Hematopoietic multipotent progenitor cell (in vitro differentiated cells): ENCODE measurements at regions not wholly inside any gene's neighbourhood (a gene's known extent, or its start where the extent isn't known, plus 50 kb on each side); places are given as distances from the start of the nearest gene placed in this dataset.

Experiments used
- DNase-seq, 3 donors: peaks; one replicate each; pipeline ENCODE4 v3.0.0-alpha.2; 2011 to 2015; ENCODE audit warnings: low read depth in 2 of 3, low spot score in 2 of 3

DNA sequence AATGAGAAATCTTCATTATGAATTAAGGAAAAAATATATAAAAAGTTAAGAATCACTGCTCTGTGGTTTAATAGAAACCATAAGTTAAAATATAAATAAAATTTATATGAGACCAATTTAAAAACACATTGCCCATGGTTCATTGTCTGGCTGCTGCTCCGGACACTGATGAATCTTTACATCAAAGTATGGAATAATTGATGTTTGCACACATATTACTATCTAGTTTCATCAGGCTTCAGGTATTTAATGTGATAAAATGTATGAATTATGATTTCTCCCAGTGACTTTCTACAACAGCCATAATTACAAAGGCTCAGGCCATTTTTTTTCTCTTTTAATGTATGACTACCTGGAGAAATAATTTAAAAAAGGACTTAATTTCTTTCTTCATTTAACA, 599.1 kb upstream of the PRMT6 start:
- no peak for DNase-seq

DNA sequence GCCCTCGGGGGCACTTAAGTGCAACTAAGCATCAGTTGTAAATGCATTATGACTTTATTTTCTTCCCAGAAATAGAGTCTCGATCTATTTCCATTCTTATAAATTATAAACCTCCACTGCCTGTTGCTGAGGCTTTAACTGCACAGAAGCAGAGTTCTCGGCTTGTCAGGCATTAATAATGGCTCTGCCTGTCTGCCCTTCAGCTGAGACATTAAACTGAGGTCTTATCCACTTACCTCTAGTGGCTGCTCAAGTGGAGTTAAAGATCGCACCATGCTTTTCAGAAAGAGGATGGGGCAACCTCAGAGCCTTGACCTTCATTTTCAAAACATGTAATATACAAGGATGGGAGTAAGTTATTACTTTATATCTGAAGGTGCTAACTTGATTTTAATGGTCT, 597.6 kb upstream of the PRMT6 start:
- DNase-seq = no peak

DNA sequence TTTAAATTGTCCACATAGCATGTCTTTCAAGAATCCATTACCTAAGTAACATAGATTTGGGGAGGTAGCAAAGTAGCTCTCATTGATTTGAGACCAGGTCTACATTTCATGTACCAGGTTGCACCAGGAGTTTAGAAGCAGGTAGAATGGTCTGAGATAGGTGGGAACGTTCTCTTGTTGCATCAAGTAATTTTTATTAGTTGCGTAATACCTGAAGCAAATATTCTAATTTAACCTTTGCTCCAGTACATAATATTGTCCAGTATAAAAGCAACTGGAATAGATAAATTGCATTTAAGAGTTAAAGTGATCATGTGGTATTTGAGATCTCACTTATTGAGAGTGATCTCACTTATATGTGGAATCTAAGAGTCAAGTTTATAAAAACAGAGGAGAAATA, 597.1 kb upstream of the PRMT6 start:
- DNase-seq = no peak

DNA sequence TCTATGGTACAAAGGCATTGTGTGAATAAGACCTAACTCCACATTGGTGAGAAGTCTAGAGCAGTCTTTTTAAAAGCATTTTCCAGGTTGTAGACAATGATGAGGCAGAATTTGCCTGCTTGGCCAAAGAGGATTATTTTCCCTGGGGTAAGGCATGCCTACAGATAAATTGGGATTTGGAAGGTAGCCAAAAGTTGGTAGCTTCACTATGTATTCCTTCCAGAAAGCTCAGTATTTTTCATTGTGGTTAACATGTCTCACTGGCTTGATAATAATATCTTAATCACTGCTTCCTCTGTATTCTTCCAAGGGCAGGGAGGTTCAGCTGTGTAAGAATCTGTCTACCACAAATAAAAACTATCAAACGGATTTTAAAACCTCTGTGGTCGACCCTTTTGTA, 590.8 kb upstream of the PRMT6 start:
- no peak for DNase-seq

DNA sequence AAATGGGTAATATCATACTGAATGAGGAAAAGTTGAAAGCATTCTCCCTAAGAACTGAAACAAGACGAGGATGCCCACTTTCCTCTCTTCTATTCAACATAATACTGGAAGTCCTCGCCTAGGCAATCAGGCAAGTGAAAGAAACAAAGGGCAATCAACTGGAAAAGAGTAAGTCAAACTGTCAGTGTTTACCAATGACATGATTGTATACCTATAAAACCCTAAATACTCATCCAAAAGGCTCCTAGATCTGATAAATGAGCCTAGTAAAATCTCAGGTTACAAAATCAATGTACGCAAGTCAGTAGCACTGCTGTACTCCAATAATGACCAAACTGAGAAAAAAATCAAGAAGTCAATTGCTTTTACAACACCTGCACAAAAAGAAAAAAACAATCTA, 575.8 kb upstream of the PRMT6 start:
- DNase-seq = no peak

DNA sequence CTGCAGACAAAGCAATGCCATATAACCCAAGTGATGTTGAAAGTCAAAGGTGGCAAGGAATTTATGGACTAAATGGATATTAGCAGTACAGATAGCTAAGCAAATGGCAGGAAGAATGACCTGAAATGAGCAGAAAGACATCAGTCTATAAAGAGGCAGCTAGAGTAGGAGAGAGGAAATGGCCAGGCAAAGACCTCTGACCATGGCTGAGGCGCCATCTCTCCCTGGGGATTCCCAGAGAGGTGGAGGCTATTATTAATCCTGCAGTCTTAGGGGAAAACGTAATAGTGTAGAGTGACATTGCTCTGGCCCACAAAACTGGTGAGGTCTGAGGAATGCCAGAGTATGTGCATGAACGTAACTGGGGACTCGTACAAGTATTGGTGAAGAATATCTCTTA, 563.6 kb upstream of the PRMT6 start:
- DNase-seq = no peak

DNA sequence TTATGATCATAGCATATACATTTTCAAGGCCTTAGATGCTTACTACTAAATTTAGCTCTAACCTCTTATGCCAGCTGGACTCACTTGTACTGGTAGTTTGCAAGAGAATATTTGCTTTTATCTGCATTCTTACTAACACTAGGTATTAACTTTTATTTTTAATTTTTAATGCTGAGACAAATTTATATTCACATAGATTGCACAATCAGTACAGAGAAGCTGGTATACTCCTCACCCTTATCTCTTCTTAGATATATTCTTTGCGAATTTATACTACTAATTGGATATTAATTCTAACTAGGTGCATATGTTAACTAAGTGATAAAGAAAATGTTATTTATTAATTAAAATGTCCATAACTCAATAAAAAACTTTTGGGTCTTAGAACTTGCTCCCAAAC, 561.8 kb upstream of the PRMT6 start:
- DNase-seq = no peak

DNA sequence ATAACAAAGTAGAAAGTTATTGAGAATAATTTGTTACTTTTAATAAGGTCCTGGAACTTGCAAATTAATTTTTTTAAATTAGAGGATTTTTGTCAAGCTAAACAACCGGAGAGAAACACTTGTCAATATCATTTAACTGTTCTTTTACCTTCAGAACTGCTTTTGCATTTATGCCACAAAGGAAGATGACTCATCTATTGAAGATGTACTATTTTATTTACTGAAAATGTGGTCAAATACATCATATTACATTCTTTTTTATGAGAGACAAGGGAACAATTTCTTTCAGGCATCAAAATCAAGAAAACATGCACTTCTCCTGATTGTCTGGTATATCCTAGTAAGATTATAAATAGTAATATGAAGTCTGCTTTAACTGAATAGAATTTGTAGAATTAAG, 558.2 kb upstream of the PRMT6 start:
- DNase-seq = no peak

DNA sequence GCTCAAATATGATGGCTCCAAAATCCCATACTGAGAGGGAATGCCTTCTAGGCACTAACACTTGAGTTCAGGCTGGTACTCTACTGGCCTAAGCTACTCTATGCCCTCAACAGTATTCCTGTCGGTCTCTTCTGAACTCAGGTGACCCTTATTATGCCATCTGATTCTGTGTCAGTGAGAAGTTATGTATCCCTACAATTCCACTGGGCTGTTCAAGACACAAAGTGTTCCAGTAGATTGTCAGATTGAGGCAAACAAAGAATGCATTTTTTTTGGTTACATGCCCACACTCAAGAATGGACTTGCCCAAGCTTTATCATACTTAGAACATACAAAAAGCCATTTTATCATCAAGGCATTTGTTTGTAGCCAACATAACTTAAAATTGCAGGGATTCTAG, 553.8 kb upstream of the PRMT6 start:
- no peak for DNase-seq

DNA sequence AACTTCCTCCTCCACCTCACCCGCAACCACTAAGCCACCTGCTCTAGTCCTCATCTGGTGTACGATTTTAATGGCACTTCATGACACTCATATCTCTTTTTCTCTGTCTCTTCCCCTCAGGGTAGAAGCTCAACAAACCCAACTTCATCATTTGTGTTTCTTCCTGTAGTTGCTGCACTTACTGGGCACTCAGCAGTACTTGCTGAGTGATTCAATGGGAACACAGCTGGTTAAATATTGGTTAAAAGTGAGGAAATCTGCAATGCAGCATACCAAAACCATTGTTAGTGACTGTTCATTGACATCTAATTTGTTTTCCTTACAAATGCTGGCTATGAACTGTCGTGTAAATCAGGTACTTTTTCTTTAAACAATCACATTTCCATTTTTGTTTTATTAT, 541.1 kb upstream of the PRMT6 start:
- no peak for DNase-seq

DNA sequence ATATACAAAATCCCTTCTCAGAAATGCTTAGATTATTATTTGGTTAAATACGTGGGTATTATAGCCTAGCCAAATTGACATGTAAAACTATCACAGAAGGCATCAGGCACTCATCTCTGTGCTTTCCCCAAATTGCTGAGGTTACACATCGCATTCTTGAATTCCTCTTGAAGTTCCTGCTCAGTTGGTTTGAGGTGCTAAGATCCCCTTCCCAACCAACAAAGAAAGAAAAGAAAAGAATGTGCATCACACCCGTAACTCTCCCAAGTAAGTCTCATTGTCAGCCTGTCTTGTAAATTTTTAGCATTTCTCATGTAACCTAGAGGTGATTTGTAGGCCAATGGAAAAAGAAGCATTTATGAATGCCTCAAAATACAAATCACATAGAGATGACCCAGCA, 539.2 kb upstream of the PRMT6 start:
- DNase-seq = no peak

DNA sequence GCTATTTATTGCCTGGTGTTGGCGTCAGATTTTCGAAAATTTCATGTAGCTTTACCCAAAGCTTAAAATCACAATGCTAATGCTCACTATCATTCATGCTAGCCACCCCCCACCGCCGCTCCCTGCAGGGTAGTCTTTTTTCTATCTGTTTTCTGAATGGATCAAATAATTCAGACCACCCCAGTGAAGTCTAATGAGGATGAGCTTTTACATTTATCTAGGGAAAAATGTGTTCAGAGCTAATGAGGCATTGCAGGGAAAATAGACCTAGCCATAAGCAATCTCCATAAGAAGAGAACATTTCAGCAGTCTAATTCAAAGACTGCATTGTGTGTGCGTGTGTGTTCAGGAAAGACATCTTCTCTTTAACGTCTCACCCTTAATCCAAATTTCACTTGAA, 533.0 kb upstream of the PRMT6 start:
- no peak for DNase-seq

DNA sequence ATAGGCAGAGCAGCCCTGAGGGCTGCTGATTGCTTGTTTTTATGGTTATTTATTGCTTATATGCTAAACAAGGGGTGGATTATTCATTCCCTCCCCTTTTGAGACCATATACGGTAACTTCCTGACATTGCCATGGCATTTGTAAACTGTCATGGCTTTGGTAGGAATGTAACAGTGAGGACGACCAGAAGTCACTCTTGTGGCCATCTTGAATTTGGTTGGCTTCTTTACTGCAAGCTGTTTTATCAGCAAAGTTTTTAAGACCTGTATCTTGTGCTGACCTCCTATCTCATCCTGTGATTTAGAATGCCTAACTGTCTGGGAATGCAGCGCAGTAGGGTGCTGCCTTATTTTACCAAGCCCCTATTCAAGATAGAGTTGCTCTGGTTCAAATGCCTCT, 531.8 kb upstream of the PRMT6 start:
- DNase-seq = no peak

DNA sequence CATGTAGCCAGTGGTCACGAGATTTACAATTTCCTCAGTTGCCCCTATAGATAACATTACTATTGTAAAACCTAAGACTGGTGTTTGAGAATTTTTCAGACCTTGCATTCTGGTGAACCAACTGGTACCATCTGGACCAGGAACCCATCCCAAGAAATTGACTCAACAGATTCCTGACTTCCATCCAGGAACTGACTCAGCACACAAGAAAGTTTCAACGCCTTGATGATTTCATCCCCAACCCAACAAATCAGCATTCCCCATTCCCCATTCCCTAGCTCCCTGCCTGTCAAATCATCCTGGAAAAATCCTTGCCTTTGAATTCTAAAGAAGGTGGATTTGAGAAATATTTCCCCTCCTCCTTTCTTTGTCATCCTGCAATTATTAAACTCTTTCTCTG, 529.8 kb upstream of the PRMT6 start:
- no peak for DNase-seq

DNA sequence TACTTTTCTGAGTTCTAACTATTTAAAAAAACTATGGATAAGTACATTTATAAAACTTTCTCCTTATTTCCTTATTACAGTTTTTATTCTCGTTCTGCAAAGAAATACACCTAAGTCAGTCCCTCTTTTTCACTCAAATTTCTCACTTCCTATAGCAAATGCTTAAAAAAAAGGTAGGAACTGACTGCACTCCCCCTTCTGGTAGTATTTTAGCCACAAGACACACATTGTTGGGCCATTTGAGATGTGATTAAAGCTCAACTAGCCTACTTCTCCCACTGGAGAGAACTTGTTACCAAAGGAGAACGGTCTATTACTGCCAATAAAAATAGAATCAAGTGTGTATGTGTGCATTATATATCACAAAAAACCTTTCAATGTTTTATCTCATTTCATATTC, 521.9 kb upstream of the PRMT6 start:
- DNase-seq = no peak

DNA sequence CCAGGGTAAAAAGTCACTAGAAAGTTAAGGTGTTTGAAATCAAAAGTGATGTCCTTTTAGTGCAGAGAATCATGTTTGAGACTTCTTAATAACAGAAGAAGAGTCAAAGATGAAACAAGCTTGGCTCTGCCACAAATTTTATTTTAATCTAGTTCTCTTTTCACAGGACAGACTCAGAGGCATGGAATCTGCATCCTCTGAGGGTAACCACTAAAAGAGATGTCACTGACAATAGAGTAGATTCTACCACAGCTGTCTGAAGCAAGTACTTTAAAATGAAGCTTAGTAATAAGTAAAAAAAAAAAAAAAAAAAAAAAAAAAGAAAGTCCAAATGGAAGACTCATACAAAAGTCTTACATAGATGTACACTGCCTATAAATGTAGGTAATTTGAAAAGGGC, 519.7 kb upstream of the PRMT6 start:
- DNase-seq = no peak

DNA sequence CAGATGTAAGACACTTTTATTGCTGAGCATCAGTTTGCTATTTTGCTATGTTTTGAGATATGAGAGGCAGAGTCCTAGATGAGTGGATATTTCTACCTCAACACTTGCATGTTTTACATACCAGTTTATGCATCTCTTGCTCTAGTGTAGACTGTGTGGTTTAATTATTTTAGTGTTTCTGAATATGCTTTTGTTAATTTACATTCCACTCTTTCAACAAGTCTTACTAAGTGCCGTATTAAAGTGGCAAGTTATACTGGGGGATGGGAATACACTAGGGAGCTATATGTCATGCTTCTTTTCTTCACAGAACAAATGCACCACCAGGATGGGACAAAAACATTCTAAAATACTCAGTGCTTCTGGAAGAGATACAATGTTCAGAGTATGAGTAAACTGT, 507.7 kb upstream of the PRMT6 start:
- DNase-seq = no peak

DNA sequence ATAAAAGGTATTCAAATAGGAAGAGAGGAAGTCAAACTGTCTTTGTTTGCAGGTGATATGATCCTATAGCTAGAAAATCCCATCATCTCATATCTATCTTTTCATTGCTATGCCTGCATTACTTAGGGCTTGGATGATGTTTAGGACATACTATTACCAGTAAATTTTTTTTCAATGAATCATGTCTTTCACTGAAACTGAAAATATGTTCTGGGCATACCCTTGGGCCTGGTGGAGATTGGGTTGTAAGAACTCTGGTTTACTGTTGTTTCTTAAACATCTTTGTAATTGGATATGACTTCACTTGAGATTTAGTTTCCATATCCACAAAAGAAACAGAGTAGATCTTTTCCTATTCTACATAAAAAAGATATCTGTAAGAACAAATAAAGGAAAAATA, 502.2 kb upstream of the PRMT6 start:
- DNase-seq = no peak

DNA sequence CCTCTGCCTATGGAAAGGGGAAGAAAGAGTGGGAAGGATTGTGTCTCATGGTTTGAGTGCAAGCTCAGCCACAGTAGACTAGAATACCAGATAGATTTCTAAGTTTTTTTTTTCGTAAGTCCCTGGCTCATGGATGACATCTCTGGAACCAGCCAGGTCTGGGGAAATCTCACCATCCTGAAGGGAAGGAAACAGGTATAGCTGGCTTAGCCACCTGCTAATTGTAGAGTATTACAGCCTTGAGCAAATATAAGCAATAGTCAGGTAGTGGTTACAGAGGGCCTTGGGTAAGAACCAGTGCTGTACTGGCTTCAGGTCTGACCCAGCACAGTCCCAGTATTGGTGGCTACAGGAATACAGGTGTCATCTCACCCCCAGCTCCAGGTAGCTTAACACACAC, 500.9 kb upstream of the PRMT6 start:
- no peak for DNase-seq

DNA sequence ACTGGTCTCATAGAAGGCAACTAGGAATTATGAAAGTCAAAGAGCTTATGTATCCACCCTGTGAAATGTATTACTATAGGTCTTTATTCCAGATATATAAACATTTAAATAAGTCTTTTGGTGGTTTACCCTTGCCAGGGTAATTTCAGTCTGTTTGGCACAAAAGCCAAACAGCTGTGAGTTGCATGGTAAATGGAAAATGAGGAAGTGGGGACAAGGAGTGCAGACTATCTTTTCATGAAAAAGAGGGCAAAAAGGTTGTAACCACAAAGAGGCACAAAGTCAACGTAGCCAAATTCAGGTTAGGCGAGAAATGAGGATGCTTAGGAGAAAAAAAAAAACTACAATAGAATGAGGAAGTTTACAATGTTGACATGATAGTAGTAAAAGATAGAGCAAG, 492.3 kb upstream of the PRMT6 start:
- no peak for DNase-seq

DNA sequence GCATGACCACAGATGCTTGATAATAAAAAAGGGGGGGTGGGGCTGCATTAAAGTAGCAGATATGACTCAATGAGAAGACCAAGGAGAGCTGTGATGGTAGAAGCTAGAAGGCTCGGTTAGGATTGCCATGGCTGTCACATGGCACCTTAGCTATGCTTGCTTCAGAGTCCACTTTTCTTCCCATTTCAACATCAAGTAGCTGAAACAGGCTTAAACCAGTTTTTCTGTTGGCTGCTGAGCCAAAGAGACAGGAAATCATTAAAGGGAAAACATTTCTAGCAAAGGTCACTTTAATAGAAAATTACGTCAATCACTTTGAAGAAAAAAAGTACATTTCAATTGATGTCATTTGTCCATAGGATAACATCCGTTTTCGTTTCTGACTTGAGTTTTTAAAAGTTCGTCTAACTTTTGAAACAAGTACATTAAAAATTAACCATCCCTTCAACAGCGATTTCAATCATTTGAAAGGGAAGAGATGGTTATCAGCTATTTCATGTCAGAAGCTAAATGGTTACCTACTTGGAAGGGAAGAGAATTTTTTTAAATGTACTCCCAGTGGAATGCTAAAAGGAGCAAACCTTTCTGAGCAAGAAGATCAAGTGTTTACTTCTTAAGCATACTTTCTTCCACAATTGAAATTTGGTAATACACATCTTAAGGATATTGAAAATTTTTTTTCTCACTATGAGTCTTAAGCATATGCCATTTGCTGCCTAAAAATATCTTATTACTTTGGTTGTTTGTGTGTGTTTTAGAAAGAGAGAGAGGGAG, 488.1 kb upstream of the PRMT6 start:
- no peak for DNase-seq

DNA sequence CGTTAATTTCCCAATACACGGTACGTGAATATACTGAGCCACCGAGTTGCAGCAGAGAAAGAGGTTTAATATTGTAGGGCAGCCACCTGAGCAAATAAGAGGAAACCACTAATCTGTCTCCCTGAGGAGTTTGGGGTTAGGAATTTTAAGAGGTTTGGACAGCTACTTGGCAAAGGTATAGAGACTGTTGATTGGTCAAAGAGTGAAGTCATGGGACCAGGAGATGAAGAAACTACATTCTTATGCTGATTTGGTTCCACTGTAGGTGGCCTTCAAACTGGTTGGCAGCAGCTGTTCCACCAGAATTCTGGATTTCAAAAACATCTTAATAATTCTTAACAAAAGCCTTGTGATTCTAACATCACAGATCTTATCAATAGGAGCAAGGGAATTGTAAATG, 485.4 kb upstream of the PRMT6 start:
- no peak for DNase-seq

DNA sequence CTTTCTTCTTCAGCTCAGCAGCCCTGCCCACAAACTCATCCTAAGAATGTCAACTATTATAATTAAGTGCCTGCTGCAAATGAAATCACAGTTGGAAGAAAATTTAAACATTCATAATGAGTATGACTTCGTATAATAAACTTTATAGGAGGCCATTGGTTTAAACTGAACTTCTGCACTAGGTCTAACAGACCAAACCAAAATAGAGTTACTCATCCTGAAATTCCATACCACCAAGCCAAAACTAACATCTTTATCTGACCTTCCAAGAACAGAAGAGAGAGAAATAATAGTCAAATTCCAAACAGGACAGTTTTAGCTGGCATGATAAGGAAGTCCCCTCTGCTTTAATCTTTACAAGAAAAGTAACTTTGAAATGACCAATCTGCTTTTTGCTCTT, 472.4 kb upstream of the PRMT6 start:
- DNase-seq = no peak
